ENCODE measurements at regions not wholly inside any gene's neighbourhood (a gene's known extent, or its start where the extent isn't known, plus 50 kb on each side); places are given as distances from the start of the nearest gene placed in this dataset.

GRCh38 chr1:104295511-104295910, 545.8 kb downstream of the AMY1C start:
- Histone ChIP-seq H3K4me3 (no peak overlapping the region), H4K20me1 (ENCODE audit: insufficient read depth, poor library complexity, severe bottlenecking) (no peaks in the 10 kb centered on the region), H3K9me2 (replicated peaks; ENCODE audit: insufficient read depth) (no peaks in the 10 kb centered on the region), H2AFZ (no peak overlapping the region), H3K4me2 (no peak overlapping the region), H3K9me3 (ENCODE audit: low read depth) (no peaks in the 10 kb centered on the region), H3K4me1 (ENCODE audit: insufficient read depth) (no peaks in the 10 kb centered on the region), H3K36me3 (replicated peaks; ENCODE audit: insufficient read depth, low read depth) (no peaks in the 10 kb centered on the region), H3K27ac (no peak overlapping the region), H3K79me2 (no peaks in the 10 kb centered on the region), H3K27me3 (no peaks in the 10 kb centered on the region)
- TF ChIP-seq EZH2phosphoT487 (IDR thresholded peaks at IDR 0.05; ENCODE audit: low read depth, severe bottlenecking, unreplicated experiment) = no peak
- TF ChIP-seq EZH2 (IDR thresholded peaks at IDR 0.05; ENCODE audit: borderline replicate concordance) = no peak
- TF ChIP-seq CTCF (IDR thresholded peaks at IDR 0.05; ENCODE audit: poor library complexity) = no peak
- 60% methylated on average over 3 of the region's 3 CpGs for WGBS (ENCODE audit: low lambda C conversion rate, missing lambda C conversion rate)
- DNase-seq (ENCODE audit: low spot score) = no peak

- Histone ChIP-seq H3K27me3 (no peaks in the 10 kb centered on the region), H3K79me2 (no peaks in the 10 kb centered on the region), H3K27ac (no peak overlapping the region), H2AFZ (no peak overlapping the region), H4K20me1 (ENCODE audit: insufficient read depth, poor library complexity, severe bottlenecking) (no peaks in the 10 kb centered on the region), H3K4me2 (no peak overlapping the region), H3K4me1 (ENCODE audit: insufficient read depth) (no peaks in the 10 kb centered on the region), H3K9me3 (ENCODE audit: low read depth) (no peaks in the 10 kb centered on the region), H3K36me3 (replicated peaks; ENCODE audit: insufficient read depth, low read depth) (no peaks in the 10 kb centered on the region), H3K9me2 (replicated peaks; ENCODE audit: insufficient read depth) (no peaks in the 10 kb centered on the region), H3K4me3 (no peak overlapping the region)
- TF ChIP-seq EZH2phosphoT487 (IDR thresholded peaks at IDR 0.05; ENCODE audit: low read depth, severe bottlenecking, unreplicated experiment) (no peak), EZH2 (IDR thresholded peaks at IDR 0.05; ENCODE audit: borderline replicate concordance) (no peak), CTCF (IDR thresholded peaks at IDR 0.05; ENCODE audit: poor library complexity) (no peak)
- DNase-seq (ENCODE audit: low spot score) = no peak
- 87% methylated on average over 1 of the region's 1 CpG for WGBS (ENCODE audit: low lambda C conversion rate, missing lambda C conversion rate)
Observed at GRCh38 chr1:104309673-104310072, 560.0 kb downstream of the AMY1C start.

- WGBS (ENCODE audit: low lambda C conversion rate, missing lambda C conversion rate) = 61% methylated on average over 2 of the region's 2 CpGs
- TF ChIP-seq EZH2phosphoT487 (IDR thresholded peaks at IDR 0.05; ENCODE audit: low read depth, severe bottlenecking, unreplicated experiment) = no peak
Observed at GRCh38 chr1:104315823-104316222, 566.1 kb downstream of the AMY1C start.

GRCh38 chr1:104322131-104322530, 572.4 kb downstream of the AMY1C start:
- DNase-seq (ENCODE audit: low spot score) = no peak
- WGBS (ENCODE audit: low lambda C conversion rate, missing lambda C conversion rate) = 74% methylated on average over 2 of the region's 2 CpGs

More at GRCh38 chr1:104315823-104316222, 566.1 kb downstream of the AMY1C start:
- H3K27ac ChIP-seq = no peak overlapping the region
- no peak for DNase-seq (ENCODE audit: low spot score)
- no peak overlapping the region for H3K4me3 ChIP-seq
- no peaks in the 10 kb centered on the region for H3K4me1 ChIP-seq (ENCODE audit: insufficient read depth)
- H3K36me3 ChIP-seq (replicated peaks; ENCODE audit: insufficient read depth, low read depth) = no peaks in the 10 kb centered on the region
- H4K20me1 ChIP-seq (ENCODE audit: insufficient read depth, poor library complexity, severe bottlenecking) = no peaks in the 10 kb centered on the region
- H3K9me2 ChIP-seq (replicated peaks; ENCODE audit: insufficient read depth) = no peaks in the 10 kb centered on the region
- H3K9me3 ChIP-seq (ENCODE audit: low read depth) = no peaks in the 10 kb centered on the region
- H3K4me2 ChIP-seq = no peak overlapping the region
- no peaks in the 10 kb centered on the region for H3K27me3 ChIP-seq
- H3K79me2 ChIP-seq = no peaks in the 10 kb centered on the region
- H2AFZ ChIP-seq = no peak overlapping the region

More at GRCh38 chr1:104322131-104322530, 572.4 kb downstream of the AMY1C start:
- TF ChIP-seq EZH2 (IDR thresholded peaks at IDR 0.05; ENCODE audit: borderline replicate concordance) (no peak), CTCF (IDR thresholded peaks at IDR 0.05; ENCODE audit: poor library complexity) (no peak), EZH2phosphoT487 (IDR thresholded peaks at IDR 0.05; ENCODE audit: low read depth, severe bottlenecking, unreplicated experiment) (no peak)
- no peaks in the 10 kb centered on the region for H3K36me3 ChIP-seq (replicated peaks; ENCODE audit: insufficient read depth, low read depth)
- H3K4me1 ChIP-seq (ENCODE audit: insufficient read depth) = no peaks in the 10 kb centered on the region
- no peaks in the 10 kb centered on the region for H4K20me1 ChIP-seq (ENCODE audit: insufficient read depth, poor library complexity, severe bottlenecking)
- H3K4me2 ChIP-seq = no peak overlapping the region
- no peak overlapping the region for H3K27ac ChIP-seq
- H3K27me3 ChIP-seq = no peaks in the 10 kb centered on the region
- H3K9me2 ChIP-seq (replicated peaks; ENCODE audit: insufficient read depth) = no peaks in the 10 kb centered on the region
- H2AFZ ChIP-seq = no peak overlapping the region
- no peak overlapping the region for H3K4me3 ChIP-seq
- no peaks in the 10 kb centered on the region for H3K9me3 ChIP-seq (ENCODE audit: low read depth)
- no peaks in the 10 kb centered on the region for H3K79me2 ChIP-seq
